ENCODE measurements at regions not wholly inside any gene's neighbourhood (a gene's known extent, or its start where the extent isn't known, plus 50 kb on each side); places are given as distances from the start of the nearest gene placed in this dataset.

DNA sequence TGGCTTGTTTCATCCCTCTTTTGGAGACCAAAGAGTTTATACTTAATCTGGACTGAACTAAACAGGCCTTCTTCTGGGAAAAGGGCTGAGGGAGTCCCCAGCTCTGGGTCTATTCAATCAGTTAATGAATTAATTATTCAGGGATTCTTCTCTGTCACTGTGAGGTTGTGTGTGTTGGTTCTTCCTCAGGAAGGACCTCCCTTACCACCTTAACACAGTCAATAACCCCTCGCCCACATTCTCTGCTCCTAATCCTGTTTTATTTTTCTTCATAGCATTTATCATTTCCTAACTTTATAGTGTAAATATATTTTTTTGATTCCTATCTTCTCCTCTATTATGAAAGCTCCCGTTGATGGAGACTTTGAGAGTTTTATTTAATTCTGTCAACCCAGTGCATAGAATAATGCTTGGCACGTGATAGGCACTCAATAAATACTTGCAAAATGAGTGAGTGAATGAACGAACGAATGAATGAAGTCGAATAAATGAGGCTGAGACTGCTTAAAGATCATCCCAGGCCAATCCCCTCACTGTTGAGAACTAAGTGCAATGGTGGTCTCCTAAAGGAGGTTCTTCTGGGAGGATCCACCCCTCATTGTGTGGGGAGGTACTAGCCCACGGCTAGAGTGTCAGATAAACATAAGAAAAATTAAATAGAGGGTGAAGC, 179.6 kb upstream of the JARID2 start:
- 0 out of 2 replicates have a peak, but pooled peaks cover 3% of the 10 kb centered on the region for H3K36me3 Mint-ChIP-seq
- ChIA-PET CTCF (no interaction called here), POLR2A (interaction anchor here (1.4 kb wide), 1 partner anchor 86 kb away, joined by 5 read pairs; no protein-coding TSS in a partner anchor)
- ATAC-seq (no peak), DNase-seq (ENCODE audit: low spot score) (no peak)
- TF ChIP-seq, protein P1, sequence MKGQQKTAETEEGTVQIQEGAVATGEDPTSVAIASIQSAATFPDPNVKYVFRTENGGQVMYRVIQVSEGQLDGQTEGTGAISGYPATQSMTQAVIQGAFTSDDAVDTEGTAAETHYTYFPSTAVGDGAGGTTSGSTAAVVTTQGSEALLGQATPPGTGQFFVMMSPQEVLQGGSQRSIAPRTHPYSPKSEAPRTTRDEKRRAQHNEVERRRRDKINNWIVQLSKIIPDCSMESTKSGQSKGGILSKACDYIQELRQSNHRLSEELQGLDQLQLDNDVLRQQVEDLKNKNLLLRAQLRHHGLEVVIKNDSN (CRISPR knock-in tag; IDR thresholded peaks at IDR 0.05): no peak
- TF ChIP-seq ZNF532 (CRISPR knock-in tag; IDR thresholded peaks at IDR 0.05; ENCODE audit: borderline replicate concordance) (no peak), KAT7 (CRISPR knock-in tag; IDR thresholded peaks at IDR 0.05; ENCODE audit: borderline replicate concordance) (no peak), JAZF1 (CRISPR knock-in tag; IDR thresholded peaks at IDR 0.05) (no peak), ZNF671 (CRISPR knock-in tag; IDR thresholded peaks at IDR 0.05) (no peak), PRRX2 (CRISPR knock-in tag; IDR thresholded peaks at IDR 0.05) (no peak)
- TF ChIP-seq, protein P2, sequence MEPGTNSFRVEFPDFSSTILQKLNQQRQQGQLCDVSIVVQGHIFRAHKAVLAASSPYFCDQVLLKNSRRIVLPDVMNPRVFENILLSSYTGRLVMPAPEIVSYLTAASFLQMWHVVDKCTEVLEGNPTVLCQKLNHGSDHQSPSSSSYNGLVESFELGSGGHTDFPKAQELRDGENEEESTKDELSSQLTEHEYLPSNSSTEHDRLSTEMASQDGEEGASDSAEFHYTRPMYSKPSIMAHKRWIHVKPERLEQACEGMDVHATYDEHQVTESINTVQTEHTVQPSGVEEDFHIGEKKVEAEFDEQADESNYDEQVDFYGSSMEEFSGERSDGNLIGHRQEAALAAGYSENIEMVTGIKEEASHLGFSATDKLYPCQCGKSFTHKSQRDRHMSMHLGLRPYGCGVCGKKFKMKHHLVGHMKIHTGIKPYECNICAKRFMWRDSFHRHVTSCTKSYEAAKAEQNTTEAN (CRISPR knock-in tag; IDR thresholded peaks at IDR 0.05): no peak
- TF ChIP-seq, protein P3, sequence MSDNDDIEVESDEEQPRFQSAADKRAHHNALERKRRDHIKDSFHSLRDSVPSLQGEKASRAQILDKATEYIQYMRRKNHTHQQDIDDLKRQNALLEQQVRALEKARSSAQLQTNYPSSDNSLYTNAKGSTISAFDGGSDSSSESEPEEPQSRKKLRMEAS (CRISPR knock-in tag; IDR thresholded peaks at IDR 0.05): no peak
- no peaks in the 10 kb centered on the region for H3K9me3 Mint-ChIP-seq
- no peak overlapping the region for H3K4me3 Mint-ChIP-seq
- H3K4me1 Mint-ChIP-seq: peaks cover 38% of the 10 kb centered on the region
- no peaks in the 10 kb centered on the region for H3K27me3 Mint-ChIP-seq (ENCODE audit: low read depth)
- no peak overlapping the region for H3K27ac Mint-ChIP-seq

GRCh38 chr6:15073344-15073789, 172.5 kb upstream of the JARID2 start:
- ChIA-PET POLR2A (interaction anchor here (1.7 kb wide), 1 partner anchor 35 kb away, joined by 4 read pairs; no protein-coding TSS in a partner anchor), CTCF (no interaction called here)
- DNase-seq (ENCODE audit: low spot score) (no peak), ATAC-seq (no peak)
- Mint-ChIP-seq H3K4me3 (no peak overlapping the region), H3K27me3 (ENCODE audit: low read depth) (no peaks in the 10 kb centered on the region; the same call in 1 of the 2 replicates), H3K36me3 (no peaks in the 10 kb centered on the region), H3K9me3 (0 out of 2 replicates have a peak, but pooled peaks cover 3% of the 10 kb centered on the region), H3K4me1 (peaks cover 45% of the 10 kb centered on the region), H3K27ac (no peak overlapping the region)
- TF ChIP-seq ZNF121 (CRISPR knock-in tag; IDR thresholded peaks at IDR 0.05) (no peak), GTF2I (CRISPR knock-in tag; conservative IDR thresholded peaks at IDR 0.05) (no peak), TEAD4 (CRISPR knock-in tag; IDR thresholded peaks at IDR 0.05) (no peak), JAZF1 (CRISPR knock-in tag; IDR thresholded peaks at IDR 0.05) (no peak), CREB1 (CRISPR knock-in tag; IDR thresholded peaks at IDR 0.05) (no peak), E2F1 (CRISPR knock-in tag; IDR thresholded peaks at IDR 0.05) (no peak), KAT7 (CRISPR knock-in tag; IDR thresholded peaks at IDR 0.05; ENCODE audit: borderline replicate concordance) (no peak), ZNF219 (CRISPR knock-in tag; IDR thresholded peaks at IDR 0.05; ENCODE audit: borderline replicate concordance) (no peak), ELF4 (CRISPR knock-in tag; IDR thresholded peaks at IDR 0.05; ENCODE audit: low read depth) (no peak), ZMAT4 (CRISPR knock-in tag; IDR thresholded peaks at IDR 0.05) (no peak)
- TF ChIP-seq, protein P2 (CRISPR knock-in tag; IDR thresholded peaks at IDR 0.05): no peak
